Spleen (tissue), 7 donors: ENCODE measurements at regions not wholly inside any gene's neighbourhood (a gene's known extent, or its start where the extent isn't known, plus 50 kb on each side); places are given as distances from the start of the nearest gene placed in this dataset.

Experiments
- POLR2A ChIP-seq, 3 donors: fragments of 450-650 bp; IDR thresholded peaks; one replicate each; pipeline ENCODE4 v1.5.1; 2017; ENCODE audit warnings: antibody characterized with exemption in 3 of 3, mild to moderate bottlenecking in 1 of 3
- POLR2AphosphoS5 ChIP-seq, 3 donors: sonication (generic); formaldehyde crosslinking; IDR thresholded peaks; one replicate each; pipeline ENCODE4 v1.5.1; 2017; ENCODE audit warnings: antibody characterized with exemption in 3 of 3
- TF ChIP-seq, protein P1 (sequence below), 11 experiments: fragments of 200-600 bp in 7 of 11; fragments of 450-650 bp in 4 of 11; sonication (generic) in 4 of 11; IDR thresholded peaks in 8 of 11; conservative IDR thresholded peaks in 3 of 11; 1 replicate in 7 of 11; 2 replicates in 4 of 11; pipeline versions ENCODE4 v1.4.0 to v1.8.0; 2016 to 2021; ENCODE audit warnings: antibody characterized with exemption in 11 of 11, inconsistent platforms in 4 of 11, mild to moderate bottlenecking in 1 of 11
- donor health status: DM: no; HTN: no; CAD: no; lungs with moderate emphysema.
- donor health status: DM: no; HTN: no; CAD: no.
- donor health status: DM: no; HTN: no; CAD: no.

DNA sequence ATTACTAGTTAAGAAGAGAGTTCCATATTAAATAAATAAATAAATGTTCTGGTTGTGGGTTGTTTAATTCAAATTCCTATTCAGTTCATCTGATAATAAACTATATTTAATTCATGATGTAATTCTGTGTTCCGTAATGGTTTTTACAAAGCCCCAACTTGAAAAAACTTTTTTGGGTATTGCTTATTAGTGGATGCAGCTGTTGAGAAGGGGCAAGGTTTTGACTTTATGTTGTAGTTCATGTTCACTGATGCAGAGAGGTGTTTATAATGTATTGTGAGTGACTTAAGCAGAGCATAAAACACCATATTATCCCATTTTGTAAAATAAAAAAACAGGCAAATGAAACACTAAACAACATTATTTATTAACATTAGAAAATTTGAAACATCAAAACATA lies 107.3 kb upstream of the TNFSF11 start:
- TF ChIP-seq, protein P1, sequence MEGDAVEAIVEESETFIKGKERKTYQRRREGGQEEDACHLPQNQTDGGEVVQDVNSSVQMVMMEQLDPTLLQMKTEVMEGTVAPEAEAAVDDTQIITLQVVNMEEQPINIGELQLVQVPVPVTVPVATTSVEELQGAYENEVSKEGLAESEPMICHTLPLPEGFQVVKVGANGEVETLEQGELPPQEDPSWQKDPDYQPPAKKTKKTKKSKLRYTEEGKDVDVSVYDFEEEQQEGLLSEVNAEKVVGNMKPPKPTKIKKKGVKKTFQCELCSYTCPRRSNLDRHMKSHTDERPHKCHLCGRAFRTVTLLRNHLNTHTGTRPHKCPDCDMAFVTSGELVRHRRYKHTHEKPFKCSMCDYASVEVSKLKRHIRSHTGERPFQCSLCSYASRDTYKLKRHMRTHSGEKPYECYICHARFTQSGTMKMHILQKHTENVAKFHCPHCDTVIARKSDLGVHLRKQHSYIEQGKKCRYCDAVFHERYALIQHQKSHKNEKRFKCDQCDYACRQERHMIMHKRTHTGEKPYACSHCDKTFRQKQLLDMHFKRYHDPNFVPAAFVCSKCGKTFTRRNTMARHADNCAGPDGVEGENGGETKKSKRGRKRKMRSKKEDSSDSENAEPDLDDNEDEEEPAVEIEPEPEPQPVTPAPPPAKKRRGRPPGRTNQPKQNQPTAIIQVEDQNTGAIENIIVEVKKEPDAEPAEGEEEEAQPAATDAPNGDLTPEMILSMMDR (IDR thresholded peaks at IDR 0.05 in 8 of 11, conservative IDR thresholded peaks at IDR 0.05 in 3 of 11): no peak
- no peak for TF ChIP-seq POLR2A (IDR thresholded peaks at IDR 0.05)
- no peak for TF ChIP-seq POLR2AphosphoS5 (IDR thresholded peaks at IDR 0.05)
